ENCODE measurements at regions not wholly inside any gene's neighbourhood (a gene's known extent, or its start where the extent isn't known, plus 50 kb on each side); places are given as distances from the start of the nearest gene placed in this dataset.
"Not testable (repeated sequence)": the region's sequence is repeated elsewhere in the genome, so short reads cannot be mapped to it uniquely, and the experiment has no call there.

GRCh38 chr7:94284104-94284503 lies 110.6 kb upstream of the COL1A2 start:
- DNase-seq = no peak

GRCh38 chr7:94286111-94286510 lies 108.6 kb upstream of the COL1A2 start:
- no peak for DNase-seq

GRCh38 chr7:94288096-94288495 lies 106.6 kb upstream of the COL1A2 start:
- DNase-seq = no peak

GRCh38 chr7:94289071-94289470 lies 105.6 kb upstream of the COL1A2 start:
- peak in 1 of 2 experiments; percentile 49 for DNase-seq

GRCh38 chr7:94294471-94295131 lies 100.1 kb upstream of the COL1A2 start:
- DNase-seq = no peak

GRCh38 chr7:94295850-94296249 lies 98.8 kb upstream of the COL1A2 start:
- DNase-seq = no peak

- no peak for DNase-seq
Observed at GRCh38 chr7:94296881-94297280, 97.8 kb upstream of the COL1A2 start.

GRCh38 chr7:94297397-94297838 lies 97.3 kb upstream of the COL1A2 start:
- DNase-seq = no peak

GRCh38 chr7:94298943-94299342 lies 95.8 kb upstream of the COL1A2 start:
- DNase-seq = no peak

GRCh38 chr7:94300176-94300835 lies 94.4 kb upstream of the COL1A2 start:
- DNase-seq = no peak

- no peak for DNase-seq
Observed at GRCh38 chr7:94301024-94301586, 93.6 kb upstream of the COL1A2 start.

- DNase-seq = no peak
Observed at GRCh38 chr7:94303118-94303517, 91.6 kb upstream of the COL1A2 start.

GRCh38 chr7:94303695-94304094 lies 91.0 kb upstream of the COL1A2 start:
- DNase-seq = no peak

- no peak for DNase-seq
Observed at GRCh38 chr7:94304878-94305277, 89.8 kb upstream of the COL1A2 start.

GRCh38 chr7:94305836-94306235 lies 88.9 kb upstream of the COL1A2 start:
- DNase-seq = no peak

- no peak for DNase-seq
Observed at GRCh38 chr7:94307399-94308048, 87.2 kb upstream of the COL1A2 start.

GRCh38 chr7:94311515-94311914 lies 83.2 kb upstream of the COL1A2 start:
- DNase-seq = no peak

GRCh38 chr7:94313926-94314325 lies 80.8 kb upstream of the COL1A2 start:
- DNase-seq = no peak

GRCh38 chr7:94314413-94315410 lies 80.0 kb upstream of the COL1A2 start:
- no peak for DNase-seq

GRCh38 chr7:94321138-94321537 lies 73.6 kb upstream of the COL1A2 start:
- DNase-seq = not testable (repeated sequence)

- no peak for DNase-seq
Observed at GRCh38 chr7:94323844-94324243, 70.9 kb upstream of the COL1A2 start.

- no peak for DNase-seq
Observed at GRCh38 chr7:94324380-94325121, 70.1 kb upstream of the COL1A2 start.

All from NCI-H187 (cell line).